Spinal cord (tissue), 9 donors: ENCODE measurements at regions not wholly inside any gene's neighbourhood (a gene's known extent, or its start where the extent isn't known, plus 50 kb on each side); places are given as distances from the start of the nearest gene placed in this dataset.
"Not testable (repeated sequence)": the region's sequence is repeated elsewhere in the genome, so short reads cannot be mapped to it uniquely, and the experiment has no call there.

Experiments used
- DNase-seq, 6 donors: peaks; one replicate each; pipeline versions ENCODE4 v3.0.0 to v3.0.0-alpha.2; 2013 to 2015; ENCODE audit warnings: low spot score in 6 of 6, low read depth in 4 of 6
- H3K27ac ChIP-seq: one replicate; pipeline ENCODE4 v1.5.1; 2013; ENCODE audit warnings: low read depth, low read length, control low read depth
- H3K27me3 ChIP-seq: one replicate; pipeline ENCODE4 v1.6.1; 2013; ENCODE audit warnings: low read length; ENCODE audit not compliant: control insufficient read depth, insufficient read depth
- H3K36me3 ChIP-seq: one replicate; pipeline ENCODE4 v1.6.1; 2013; ENCODE audit warnings: low read length; ENCODE audit not compliant: control insufficient read depth, insufficient read depth
- H3K4me1 ChIP-seq: one replicate; pipeline ENCODE4 v1.6.1; 2013; ENCODE audit warnings: low read length; ENCODE audit not compliant: control insufficient read depth, insufficient read depth
- H3K4me3 ChIP-seq: one replicate; pipeline ENCODE4 v1.5.1; 2013; ENCODE audit warnings: low read depth, low read length, control low read depth
- H3K9me3 ChIP-seq: one replicate; pipeline ENCODE4 v1.6.1; 2013; ENCODE audit warnings: low read length; ENCODE audit not compliant: control insufficient read depth, insufficient read depth
- WGBS: methylation state at CpG from one replicate; pipeline ENCODE4 v1.1.5; 2013; ENCODE audit warnings: missing lambda C conversion rate; ENCODE audit not compliant: insufficient coverage; 5-methylcytosine and 5-hydroxymethylcytosine counted together
- donor health status: healthy.

- Histone ChIP-seq H3K4me3 (peak overlapping the region; percentile 39), H3K27me3 (peaks cover 7% of the 10 kb centered on the region), H3K4me1 (peaks cover 5% of the 10 kb centered on the region), H3K9me3 (no peaks in the 10 kb centered on the region), H3K36me3 (no peaks in the 10 kb centered on the region), H3K27ac (no peak overlapping the region)
- 2% methylated on average over 55 of the region's 55 CpGs for WGBS
- DNase-seq = peak; percentile 32 to 81 (median 38)
Measured at GRCh38 chr10:46106410-46107255, 60.6 kb upstream of the MSMB start.

- not testable (repeated sequence) for H3K9me3 ChIP-seq, H3K27ac ChIP-seq, H3K4me1 ChIP-seq, H3K36me3 ChIP-seq, H3K27me3 ChIP-seq, DNase-seq, H3K4me3 ChIP-seq
- 88% methylated on average over 4 of the region's 5 CpGs for WGBS
Measured at GRCh38 chr10:46108158-46108499, 62.1 kb upstream of the MSMB start.

GRCh38 chr10:46154271-46154670 lies 108.2 kb upstream of the MSMB start:
- not testable (repeated sequence) for H3K9me3 ChIP-seq, H3K4me3 ChIP-seq, H3K36me3 ChIP-seq, DNase-seq, H3K27me3 ChIP-seq, H3K27ac ChIP-seq, H3K4me1 ChIP-seq
- WGBS = no CpG with 5 or more reads among the region's 1 CpG

- H3K36me3 ChIP-seq = not testable (repeated sequence)
- 100% methylated on average over 1 of the region's 2 CpGs for WGBS
Measured at GRCh38 chr10:46154683-46155082, 108.6 kb upstream of the MSMB start.

GRCh38 chr10:46156866-46157265 lies 110.8 kb upstream of the MSMB start:
- H3K4me3 ChIP-seq, H3K4me1 ChIP-seq, DNase-seq, H3K27me3 ChIP-seq, H3K27ac ChIP-seq, H3K9me3 ChIP-seq, H3K36me3 ChIP-seq: not testable (repeated sequence)

More at GRCh38 chr10:46154683-46155082, 108.6 kb upstream of the MSMB start:
- H3K4me1 ChIP-seq, H3K9me3 ChIP-seq, H3K4me3 ChIP-seq, H3K27ac ChIP-seq, DNase-seq, H3K27me3 ChIP-seq: not testable (repeated sequence)

- no peaks in the 10 kb centered on the region for H3K27me3 ChIP-seq
- peaks cover 2% of the 10 kb centered on the region for H3K9me3 ChIP-seq
- no peaks in the 10 kb centered on the region for H3K36me3 ChIP-seq
- H3K4me3 ChIP-seq = no peak overlapping the region
- DNase-seq = no peak
- no peaks in the 10 kb centered on the region for H3K4me1 ChIP-seq
- no peak overlapping the region for H3K27ac ChIP-seq
Measured at GRCh38 chr10:46169736-46170135, 117.1 kb upstream of the ANTXRL start.

- no peaks in the 10 kb centered on the region for H3K36me3 ChIP-seq
- no peak overlapping the region for H3K27ac ChIP-seq
- DNase-seq = no peak
- WGBS = no CpG with 5 or more reads among the region's 1 CpG
- H3K4me1 ChIP-seq = no peaks in the 10 kb centered on the region
- H3K9me3 ChIP-seq = peaks cover 2% of the 10 kb centered on the region
- H3K4me3 ChIP-seq = no peak overlapping the region
- H3K27me3 ChIP-seq = no peaks in the 10 kb centered on the region
Measured at GRCh38 chr10:46170789-46171188, 116.0 kb upstream of the ANTXRL start.

GRCh38 chr10:46171661-46172060 lies 115.1 kb upstream of the ANTXRL start:
- DNase-seq = no peak
- Histone ChIP-seq H3K36me3 (no peaks in the 10 kb centered on the region), H3K4me3 (no peak overlapping the region), H3K4me1 (no peaks in the 10 kb centered on the region), H3K27ac (no peak overlapping the region), H3K9me3 (peaks cover 2% of the 10 kb centered on the region), H3K27me3 (no peaks in the 10 kb centered on the region)
- WGBS = no CpG with 5 or more reads among the region's 3 CpGs

GRCh38 chr10:46175296-46175695 lies 111.5 kb upstream of the ANTXRL start:
- H3K36me3 ChIP-seq = no peaks in the 10 kb centered on the region
- H3K27ac ChIP-seq = no peak overlapping the region
- H3K9me3 ChIP-seq = peaks cover 2% of the 10 kb centered on the region
- peak in 2 of 6 donors; percentile 0 to 68 for DNase-seq
- H3K4me3 ChIP-seq = no peak overlapping the region
- no peaks in the 10 kb centered on the region for H3K27me3 ChIP-seq
- no peaks in the 10 kb centered on the region for H3K4me1 ChIP-seq
- 100% methylated on average over 1 of the region's 1 CpG for WGBS

GRCh38 chr10:46175831-46176230 lies 111.0 kb upstream of the ANTXRL start:
- H3K27me3 ChIP-seq = no peaks in the 10 kb centered on the region
- no peaks in the 10 kb centered on the region for H3K36me3 ChIP-seq
- H3K9me3 ChIP-seq = peaks cover under 1% of the 10 kb centered on the region
- no peak overlapping the region for H3K27ac ChIP-seq
- no peaks in the 10 kb centered on the region for H3K4me1 ChIP-seq
- DNase-seq = peak in 1 of 6 donors; percentile 6
- H3K4me3 ChIP-seq = no peak overlapping the region
